PC-9 (cell line): ENCODE measurements at regions not wholly inside any gene's neighbourhood (a gene's known extent, or its start where the extent isn't known, plus 50 kb on each side); places are given as distances from the start of the nearest gene placed in this dataset.

ENCODE experiments used
- BruUV-seq: library from RNA; stranded (reverse); fragments of 400-500 nt; replicated peaks from 2 replicates; lab custom pipeline; 2021; lab: Mats Ljungman, UMichigan
- CTCF ChIA-PET: fragments of 300-600 bp; sonication (Branson Sonifier 250); formaldehyde crosslinking; loops from one replicate; lab custom pipeline; 2022; ENCODE audit warnings: antibody characterized with exemption; lab: Charles Lee
- POLR2A ChIA-PET: fragments of 300-600 bp; sonication (Branson Sonifier 250); formaldehyde crosslinking; loops from one replicate; lab custom pipeline; 2022; ENCODE audit warnings: antibody characterized with exemption; ENCODE audit not compliant: unreplicated experiment; lab: Charles Lee
- DNase-seq, 2 experiments: peaks; one replicate each; pipeline versions ENCODE4 v3.0.0 to v3.0.0-alpha.2; 2015 to 2022; ENCODE audit warnings: mixed read lengths in 1 of 2
- H2AFZ ChIP-seq: fragments of 200-600 bp; sonication (generic); 2 replicates; pipeline ENCODE4 v1.8.1; 2017; ENCODE audit warnings: antibody characterized with exemption
- H3F3A ChIP-seq: fragments of 200-600 bp; sonication (generic); 2 replicates; pipeline ENCODE4 v1.8.1; 2017; ENCODE audit warnings: antibody characterized with exemption, mild to moderate bottlenecking, low read depth; ENCODE audit not compliant: insufficient read depth
- H3K27ac ChIP-seq: fragments of 200-600 bp; sonication (generic); 2 replicates; pipeline ENCODE4 v1.6.1; 2016; ENCODE audit warnings: mixed run types
- H3K27me3 ChIP-seq: fragments of 200-600 bp; sonication (generic); 2 replicates; pipeline ENCODE4 v1.6.1; 2016; ENCODE audit warnings: low read depth, mixed run types; ENCODE audit not compliant: insufficient read depth
- H3K36me3 ChIP-seq: fragments of 200-600 bp; sonication (generic); 2 replicates; pipeline ENCODE4 v1.6.1; 2016; ENCODE audit warnings: low read depth, mixed run types
- H3K4me1 ChIP-seq: fragments of 200-600 bp; sonication (generic); replicated peaks from 2 replicates; pipeline ENCODE4 v1.6.1; 2016; ENCODE audit warnings: mixed run types; ENCODE audit not compliant: insufficient read depth
- H3K4me2 ChIP-seq: fragments of 200-600 bp; sonication (generic); 2 replicates; pipeline ENCODE4 v1.6.1; 2017; ENCODE audit warnings: mixed run types
- H3K4me3 ChIP-seq: fragments of 200-600 bp; sonication (generic); 2 replicates; pipeline ENCODE4 v1.6.1; 2016; ENCODE audit warnings: mixed run types
- H3K79me2 ChIP-seq: fragments of 200-600 bp; sonication (generic); 2 replicates; pipeline ENCODE4 v1.6.1; 2017; ENCODE audit warnings: low read depth, mixed run types
- H3K9me2 ChIP-seq: fragments of 200-600 bp; sonication (generic); 2 replicates; pipeline ENCODE4 v1.8.1; 2017; ENCODE audit warnings: mild to moderate bottlenecking; ENCODE audit not compliant: insufficient read depth
- H3K9me3 ChIP-seq: fragments of 200-600 bp; sonication (generic); 2 replicates; pipeline ENCODE4 v1.8.1; 2016; ENCODE audit warnings: low read depth; ENCODE audit not compliant: insufficient read depth
- H4K20me1 ChIP-seq: fragments of 200-600 bp; sonication (generic); 2 replicates; pipeline ENCODE4 v1.8.1; 2017; ENCODE audit not compliant: insufficient read depth
- CTCF ChIP-seq: fragments of 200-600 bp; sonication (generic); conservative IDR thresholded peaks from 2 replicates; pipeline ENCODE4 v1.6.1; 2017; ENCODE audit warnings: mixed run types, antibody characterized with exemption, mild to moderate bottlenecking, moderate library complexity
- EZH2 ChIP-seq: fragments of 200-600 bp; sonication (generic); IDR thresholded peaks from 2 replicates; pipeline ENCODE4 v1.8.0; 2017; ENCODE audit warnings: antibody characterized with exemption, low read depth
- intact Hi-C: fragments of 100-400 bp; cut with micrococcal nuclease; formaldehyde crosslinking; loops from one replicate; pipeline ENCODE4 v1.10.0; 2022; ENCODE audit not compliant: unreplicated experiment

- Histone ChIP-seq H3K4me3 (no peak overlapping the region), H3K79me2 (no peaks in the 10 kb centered on the region), H3K27ac (no peak overlapping the region), H3K27me3 (no peaks in the 10 kb centered on the region), H3K9me2 (no peaks in the 10 kb centered on the region), H3F3A (no peaks in the 10 kb centered on the region), H3K4me1 (no peaks in the 10 kb centered on the region), H2AFZ (no peak overlapping the region), H4K20me1 (no peaks in the 10 kb centered on the region), H3K4me2 (no peak overlapping the region), H3K9me3 (no peaks in the 10 kb centered on the region), H3K36me3 (no peaks in the 10 kb centered on the region)
- TF ChIP-seq EZH2 (no peak), CTCF (no peak)
- POLR2A ChIA-PET, result no interaction called here
- CTCF ChIA-PET, result no interaction called here
- no peak for DNase-seq
- intact Hi-C loops, result no loop called here
- no TSS peak for BruUV-seq
Observed at GRCh38 chr3:20849975-20850374, 664.0 kb upstream of the SGO1 start.

GRCh38 chr3:20846832-20847231 is 660.8 kb upstream of the SGO1 start:
- CTCF ChIA-PET, result no interaction called here
- Histone ChIP-seq H3K4me1 (no peaks in the 10 kb centered on the region), H4K20me1 (no peaks in the 10 kb centered on the region), H3K4me3 (no peak overlapping the region), H3K9me2 (no peaks in the 10 kb centered on the region), H3K4me2 (no peak overlapping the region), H3K36me3 (no peaks in the 10 kb centered on the region), H3K27ac (no peak overlapping the region), H3F3A (no peaks in the 10 kb centered on the region), H2AFZ (no peak overlapping the region), H3K27me3 (no peaks in the 10 kb centered on the region), H3K9me3 (no peaks in the 10 kb centered on the region), H3K79me2 (no peaks in the 10 kb centered on the region)
- intact Hi-C loops, result no loop called here
- POLR2A ChIA-PET, result no interaction called here
- TF ChIP-seq EZH2 (no peak), CTCF (no peak)
- no TSS peak for BruUV-seq
- no peak for DNase-seq

GRCh38 chr3:20846066-20846465 is 660.1 kb upstream of the SGO1 start:
- Histone ChIP-seq H3K4me3 (no peak overlapping the region), H3K27me3 (no peaks in the 10 kb centered on the region), H4K20me1 (no peaks in the 10 kb centered on the region), H3K4me1 (no peaks in the 10 kb centered on the region), H3K9me2 (no peaks in the 10 kb centered on the region), H3K79me2 (no peaks in the 10 kb centered on the region), H3K9me3 (no peaks in the 10 kb centered on the region), H3F3A (no peaks in the 10 kb centered on the region), H3K4me2 (no peak overlapping the region), H3K27ac (no peak overlapping the region), H2AFZ (no peak overlapping the region), H3K36me3 (no peaks in the 10 kb centered on the region)
- no peak for TF ChIP-seq CTCF
- no peak for TF ChIP-seq EZH2
- ChIA-PET POLR2A (no interaction called here), CTCF (no interaction called here)
- intact Hi-C loops, result no loop called here
- BruUV-seq, result no TSS peak
- no peak for DNase-seq
